KMS-11 (cell line): ENCODE measurements at regions not wholly inside any gene's neighbourhood (a gene's known extent, or its start where the extent isn't known, plus 50 kb on each side); places are given as distances from the start of the nearest gene placed in this dataset.

Source experiments
- H2AFZ ChIP-seq: fragments of 200-600 bp; sonication (generic); 2 replicates; pipeline ENCODE4 v1.6.1; 2016; ENCODE audit warnings: antibody characterized with exemption, mixed run types, low read depth
- H3K27ac ChIP-seq: fragments of 200-600 bp; sonication (generic); 2 replicates; pipeline ENCODE4 v1.6.1; 2016; ENCODE audit warnings: mild to moderate bottlenecking, mixed run types
- H3K27me3 ChIP-seq: fragments of 200-600 bp; sonication (generic); 2 replicates; pipeline ENCODE4 v1.6.1; 2017; ENCODE audit warnings: mild to moderate bottlenecking, low read depth, mixed run types, moderate library complexity; ENCODE audit not compliant: insufficient read depth
- H3K36me3 ChIP-seq: fragments of 200-600 bp; sonication (generic); 2 replicates; pipeline ENCODE4 v1.6.1; 2017; ENCODE audit warnings: mild to moderate bottlenecking, mixed run types; ENCODE audit not compliant: insufficient read depth
- H3K4me1 ChIP-seq: fragments of 200-600 bp; sonication (generic); 2 replicates; pipeline ENCODE4 v1.6.1; 2016; ENCODE audit warnings: mild to moderate bottlenecking, low read depth, mixed run types; ENCODE audit not compliant: poor library complexity, severe bottlenecking
- H3K4me2 ChIP-seq: fragments of 200-600 bp; sonication (generic); 2 replicates; pipeline ENCODE4 v1.7.0; 2016; ENCODE audit warnings: mild to moderate bottlenecking, mixed run types
- H3K4me3 ChIP-seq: fragments of 200-600 bp; sonication (generic); IDR thresholded peaks from 2 replicates; pipeline ENCODE4 v1.6.1; 2017; ENCODE audit warnings: low read depth, low read length, mixed read lengths; ENCODE audit not compliant: insufficient read depth
- H3K79me2 ChIP-seq: fragments of 200-600 bp; sonication (generic); 2 replicates; pipeline ENCODE4 v1.6.1; 2016; ENCODE audit warnings: low read depth, mixed run types; ENCODE audit not compliant: insufficient read depth
- H3K9ac ChIP-seq: fragments of 200-600 bp; sonication (generic); 2 replicates; pipeline ENCODE4 v1.6.1; 2016; ENCODE audit warnings: mild to moderate bottlenecking, mixed run types
- H4K20me1 ChIP-seq: fragments of 200-600 bp; sonication (generic); 2 replicates; pipeline ENCODE4 v1.6.1; 2016; ENCODE audit warnings: mild to moderate bottlenecking, mixed run types; ENCODE audit not compliant: insufficient read depth
- TF ChIP-seq, protein P1 (sequence below): fragments of 200-600 bp; sonication (generic); conservative IDR thresholded peaks from 2 replicates; pipeline ENCODE4 v1.6.1; 2017; ENCODE audit warnings: low read depth, mild to moderate bottlenecking, antibody characterized with exemption, low read length, moderate library complexity, mixed read lengths

DNA sequence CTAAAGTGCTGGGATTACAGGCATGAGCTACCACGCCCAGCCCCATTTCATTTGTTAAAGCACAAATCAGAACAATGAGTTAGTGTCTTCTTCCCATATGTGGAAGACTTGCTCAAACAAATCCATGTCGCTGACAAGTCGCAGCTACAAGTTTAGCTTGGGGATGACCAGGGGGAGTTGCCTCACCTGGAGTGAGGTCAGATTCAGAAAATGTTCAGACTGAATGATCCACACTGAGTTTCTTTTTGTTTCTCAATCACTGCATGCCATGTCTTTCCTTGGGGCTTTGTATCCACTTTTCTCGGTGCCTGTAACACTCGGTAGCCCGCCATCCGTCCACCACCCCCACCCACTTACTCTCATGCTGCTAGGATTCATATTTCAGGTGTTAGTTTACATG is 437.3 kb upstream of the DYNLRB2 start:
- H3K36me3 ChIP-seq, result no peaks in the 10 kb centered on the region
- H3K27me3 ChIP-seq, result no peaks in the 10 kb centered on the region
- TF ChIP-seq, protein P1, sequence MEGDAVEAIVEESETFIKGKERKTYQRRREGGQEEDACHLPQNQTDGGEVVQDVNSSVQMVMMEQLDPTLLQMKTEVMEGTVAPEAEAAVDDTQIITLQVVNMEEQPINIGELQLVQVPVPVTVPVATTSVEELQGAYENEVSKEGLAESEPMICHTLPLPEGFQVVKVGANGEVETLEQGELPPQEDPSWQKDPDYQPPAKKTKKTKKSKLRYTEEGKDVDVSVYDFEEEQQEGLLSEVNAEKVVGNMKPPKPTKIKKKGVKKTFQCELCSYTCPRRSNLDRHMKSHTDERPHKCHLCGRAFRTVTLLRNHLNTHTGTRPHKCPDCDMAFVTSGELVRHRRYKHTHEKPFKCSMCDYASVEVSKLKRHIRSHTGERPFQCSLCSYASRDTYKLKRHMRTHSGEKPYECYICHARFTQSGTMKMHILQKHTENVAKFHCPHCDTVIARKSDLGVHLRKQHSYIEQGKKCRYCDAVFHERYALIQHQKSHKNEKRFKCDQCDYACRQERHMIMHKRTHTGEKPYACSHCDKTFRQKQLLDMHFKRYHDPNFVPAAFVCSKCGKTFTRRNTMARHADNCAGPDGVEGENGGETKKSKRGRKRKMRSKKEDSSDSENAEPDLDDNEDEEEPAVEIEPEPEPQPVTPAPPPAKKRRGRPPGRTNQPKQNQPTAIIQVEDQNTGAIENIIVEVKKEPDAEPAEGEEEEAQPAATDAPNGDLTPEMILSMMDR, result no peak
- H3K27ac ChIP-seq, result no peak overlapping the region
- no peaks in the 10 kb centered on the region for H3K79me2 ChIP-seq
- no peak overlapping the region for H3K9ac ChIP-seq
- H2AFZ ChIP-seq, result no peak overlapping the region
- H3K4me2 ChIP-seq, result no peak overlapping the region
- no peaks in the 10 kb centered on the region for H4K20me1 ChIP-seq
- H3K4me1 ChIP-seq, result peaks cover 14% of the 10 kb centered on the region
- no peak overlapping the region for H3K4me3 ChIP-seq

DNA sequence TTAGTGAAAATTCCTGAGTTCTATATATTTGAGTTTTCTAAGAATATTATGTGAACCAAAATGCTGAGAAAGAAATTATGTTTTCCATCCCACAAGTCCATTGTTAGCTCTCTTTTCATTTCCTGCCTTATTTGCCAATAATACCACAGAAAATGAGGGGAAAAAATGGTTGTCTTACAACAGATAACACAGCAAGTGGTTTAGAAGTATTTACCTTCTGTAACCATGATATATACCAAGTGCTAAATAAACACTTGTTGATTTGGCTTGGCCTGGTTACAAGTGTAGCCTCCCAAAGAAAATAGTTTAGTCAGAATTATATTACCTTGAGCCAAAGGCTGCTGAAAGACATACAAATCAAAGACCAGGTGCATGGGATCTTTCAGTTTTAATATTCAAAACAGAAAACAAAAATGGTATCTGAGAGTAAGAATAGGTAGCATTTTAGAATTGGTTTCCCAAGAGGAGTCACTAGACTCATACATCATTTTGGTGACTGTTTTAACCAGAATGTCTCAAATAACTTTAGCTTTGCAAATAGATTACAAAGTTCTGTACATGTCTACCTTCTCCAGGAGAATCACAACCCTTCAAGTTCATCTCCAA is 439.8 kb upstream of the DYNLRB2 start:
- H3K9ac ChIP-seq, result no peak overlapping the region
- TF ChIP-seq, protein P1, result no peak
- no peak overlapping the region for H3K4me3 ChIP-seq
- H3K27ac ChIP-seq, result no peak overlapping the region; the same call in 1 of the 2 replicates
- H3K4me1 ChIP-seq, result peaks cover 14% of the 10 kb centered on the region
- no peak overlapping the region for H2AFZ ChIP-seq
- no peaks in the 10 kb centered on the region for H4K20me1 ChIP-seq
- no peaks in the 10 kb centered on the region for H3K36me3 ChIP-seq
- no peaks in the 10 kb centered on the region for H3K27me3 ChIP-seq
- peak overlapping the region; percentile 8; the same call in 1 of the 2 replicates for H3K4me2 ChIP-seq
- H3K79me2 ChIP-seq, result no peaks in the 10 kb centered on the region

DNA sequence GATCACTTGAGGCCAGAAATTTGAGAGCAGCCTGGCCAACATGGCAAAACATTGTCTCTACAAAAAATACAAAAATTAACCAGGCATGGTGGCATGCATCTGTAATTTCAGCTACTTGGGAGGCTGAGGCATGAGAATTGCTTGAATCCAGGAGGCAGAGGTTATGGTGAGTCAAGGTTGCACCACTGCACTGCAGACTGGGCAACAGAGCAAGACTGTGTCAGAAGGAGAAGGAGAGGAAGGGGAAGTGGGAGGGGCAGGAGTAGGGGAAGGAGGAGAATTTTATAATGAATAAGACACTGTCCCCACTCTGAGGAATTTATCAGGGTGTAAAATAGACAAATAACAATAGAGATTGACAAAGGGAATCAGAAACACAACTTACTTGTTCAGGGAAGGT is 440.6 kb upstream of the DYNLRB2 start:
- H3K27me3 ChIP-seq, result no peaks in the 10 kb centered on the region
- H3K4me2 ChIP-seq, result no peak overlapping the region; the same call in 1 of the 2 replicates
- no peaks in the 10 kb centered on the region for H3K79me2 ChIP-seq
- no peak overlapping the region for H3K9ac ChIP-seq
- no peak overlapping the region; the same call in 1 of the 2 replicates for H3K27ac ChIP-seq
- H3K4me3 ChIP-seq, result no peak overlapping the region
- peaks cover 14% of the 10 kb centered on the region for H3K4me1 ChIP-seq
- H4K20me1 ChIP-seq, result no peaks in the 10 kb centered on the region
- TF ChIP-seq, protein P1, result no peak
- no peaks in the 10 kb centered on the region for H3K36me3 ChIP-seq
- no peak overlapping the region for H2AFZ ChIP-seq

DNA sequence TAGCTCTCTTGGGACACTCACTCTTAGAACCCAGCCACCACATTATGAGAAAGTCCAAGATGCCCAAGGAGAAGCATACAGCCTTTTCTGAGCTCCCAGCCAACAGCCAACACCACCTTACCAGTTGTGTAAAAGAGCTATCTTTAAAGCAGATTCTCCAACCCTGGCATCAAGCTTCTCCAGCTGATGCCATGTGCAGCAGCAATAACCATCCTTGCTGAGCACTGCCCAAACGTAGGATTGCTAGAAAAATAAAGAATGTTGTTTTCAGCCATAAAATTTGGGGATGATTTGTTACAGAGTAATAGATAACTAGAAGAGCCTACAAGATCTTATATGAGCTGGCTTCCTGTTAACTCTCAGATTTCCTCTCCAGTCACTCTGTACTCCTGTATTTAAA is 443.7 kb upstream of the DYNLRB2 start:
- TF ChIP-seq, protein P1, result no peak

More for the DNA sequence above, 443.7 kb upstream of the DYNLRB2 start:
- H3K4me3 ChIP-seq, result no peak overlapping the region
- H2AFZ ChIP-seq, result no peak overlapping the region
- H3K27me3 ChIP-seq, result no peaks in the 10 kb centered on the region
- H3K4me2 ChIP-seq, result no peak overlapping the region
- peaks cover 14% of the 10 kb centered on the region for H3K4me1 ChIP-seq
- H3K9ac ChIP-seq, result no peak overlapping the region
- H3K27ac ChIP-seq, result no peak overlapping the region
- no peaks in the 10 kb centered on the region for H3K36me3 ChIP-seq
- H4K20me1 ChIP-seq, result no peaks in the 10 kb centered on the region
- no peaks in the 10 kb centered on the region for H3K79me2 ChIP-seq
